Peyer's patch (tissue), 4 donors: ENCODE measurements at regions not wholly inside any gene's neighbourhood (a gene's known extent, or its start where the extent isn't known, plus 50 kb on each side); places are given as distances from the start of the nearest gene placed in this dataset.

ENCODE experiments used
- DNase-seq, 3 donors: peaks; one replicate each; pipeline ENCODE4 v3.0.0-alpha.2; 2017 to 2019
- H3K27ac ChIP-seq, 4 donors: fragments of 200-600 bp; sonication (generic); one replicate each; pipeline ENCODE4 v1.5.1; 2016 to 2019
- H3K27me3 ChIP-seq, 2 donors: fragments of 200-600 bp; sonication (generic); one replicate each; pipeline ENCODE4 v1.5.1; 2019
- H3K36me3 ChIP-seq, 3 donors: fragments of 200-600 bp; sonication (generic); one replicate each; pipeline ENCODE4 v1.5.1; 2016 to 2019
- H3K4me1 ChIP-seq, 4 donors: fragments of 200-600 bp; sonication (generic); one replicate each; pipeline ENCODE4 v1.5.1; 2016 to 2019
- H3K4me3 ChIP-seq, 4 donors: fragments of 200-600 bp; sonication (generic); 1 replicate in 3 of 4; 2 replicates in 1 of 4; pipeline ENCODE4 v1.5.1; 2016 to 2019; ENCODE audit warnings: mild to moderate bottlenecking in 1 of 4
- H3K9me3 ChIP-seq, 4 donors: fragments of 200-600 bp; sonication (generic); one replicate each; pipeline ENCODE4 v1.5.1; 2016 to 2019; ENCODE audit warnings: mild to moderate bottlenecking in 1 of 4
- CTCF ChIP-seq, 6 experiments: fragments of 450-650 bp in 4 of 6; fragments of 200-600 bp in 2 of 6; sonication (generic) in 1 of 6; IDR thresholded peaks; one replicate each; pipeline ENCODE4 v1.5.1; 2017 to 2019; ENCODE audit warnings: antibody characterized with exemption in 6 of 6, mild to moderate bottlenecking in 3 of 6, moderate library complexity in 1 of 6
- POLR2A ChIP-seq, 2 donors: fragments of 450-650 bp; IDR thresholded peaks; one replicate each; pipeline ENCODE4 v1.5.1; 2017; ENCODE audit warnings: antibody characterized with exemption in 2 of 2, mild to moderate bottlenecking in 2 of 2, moderate library complexity in 2 of 2

GRCh38 chr22:48796310-48797015 lies 1031.2 kb downstream of the BRD1 start:
- Histone ChIP-seq H3K27ac (no peak overlapping the region), H3K9me3 (no peaks in the 10 kb centered on the region), H3K27me3 (no peaks in the 10 kb centered on the region), H3K36me3 (no peaks in the 10 kb centered on the region), H3K4me1 (no peaks in the 10 kb centered on the region), H3K4me3 (no peak overlapping the region)
- no peak for DNase-seq
- TF ChIP-seq CTCF (IDR thresholded peaks at IDR 0.05) (no peak), POLR2A (IDR thresholded peaks at IDR 0.05) (no peak)

GRCh38 chr22:48795664-48796063 lies 1032.0 kb downstream of the BRD1 start:
- no peaks in the 10 kb centered on the region for H3K36me3 ChIP-seq
- no peak overlapping the region for H3K4me3 ChIP-seq
- no peaks in the 10 kb centered on the region for H3K27me3 ChIP-seq
- no peaks in the 10 kb centered on the region for H3K4me1 ChIP-seq
- H3K9me3 ChIP-seq: no peaks in the 10 kb centered on the region
- DNase-seq: no peak
- H3K27ac ChIP-seq: no peak overlapping the region
- TF ChIP-seq CTCF (IDR thresholded peaks at IDR 0.05) (no peak), POLR2A (IDR thresholded peaks at IDR 0.05) (no peak)

- no peak overlapping the region for H3K27ac ChIP-seq
- DNase-seq: no peak
- no peaks in the 10 kb centered on the region for H3K36me3 ChIP-seq
- H3K4me3 ChIP-seq: no peak overlapping the region
- TF ChIP-seq CTCF (IDR thresholded peaks at IDR 0.05) (no peak), POLR2A (IDR thresholded peaks at IDR 0.05) (no peak)
- H3K9me3 ChIP-seq: no peaks in the 10 kb centered on the region
- H3K27me3 ChIP-seq: no peaks in the 10 kb centered on the region
- H3K4me1 ChIP-seq: no peaks in the 10 kb centered on the region
Measured at GRCh38 chr22:48794906-48795305, 1032.8 kb downstream of the BRD1 start.

- Histone ChIP-seq H3K27ac (no peak overlapping the region), H3K36me3 (no peaks in the 10 kb centered on the region), H3K4me3 (no peak overlapping the region), H3K27me3 (no peaks in the 10 kb centered on the region), H3K9me3 (no peaks in the 10 kb centered on the region), H3K4me1 (no peaks in the 10 kb centered on the region)
- no peak for DNase-seq
- TF ChIP-seq CTCF (IDR thresholded peaks at IDR 0.05) (no peak), POLR2A (IDR thresholded peaks at IDR 0.05) (no peak)
Measured at GRCh38 chr22:48793949-48794348, 1033.7 kb downstream of the BRD1 start.

- TF ChIP-seq POLR2A (IDR thresholded peaks at IDR 0.05) (no peak), CTCF (IDR thresholded peaks at IDR 0.05) (no peak)
- Histone ChIP-seq H3K9me3 (no peaks in the 10 kb centered on the region), H3K36me3 (no peaks in the 10 kb centered on the region), H3K4me3 (no peak overlapping the region), H3K27me3 (no peaks in the 10 kb centered on the region), H3K27ac (no peak overlapping the region), H3K4me1 (no peaks in the 10 kb centered on the region)
- DNase-seq: no peak
Measured at GRCh38 chr22:48786679-48786996, 1041.0 kb downstream of the BRD1 start.
